ENCODE measurements at regions not wholly inside any gene's neighbourhood (a gene's known extent, or its start where the extent isn't known, plus 50 kb on each side); places are given as distances from the start of the nearest gene placed in this dataset.

GRCh38 chr2:151138507-151138906 is 123.2 kb downstream of the RBM43 start:
- CTCF ChIA-PET, result no interaction called here
- RAD21 ChIA-PET (ENCODE audit: low non-redundant PET in 1 of 2, low total read pairs in 2 of 2, uncharacterized antibody in 2 of 2, unreplicated experiment in 2 of 2), result no interaction called here
- DNase-seq (ENCODE audit: low read depth, low spot score) (no peak), ATAC-seq (no peak)
- no peak overlapping the region for H3K4me3 ChIP-seq (replicated peaks in 1 of 2; ENCODE audit: low read depth in 1 of 2, low read length in 2 of 2)
- H3K9me2 ChIP-seq (ENCODE audit: insufficient read depth), result no peaks in the 10 kb centered on the region
- H3K9me3 ChIP-seq (ENCODE audit: control insufficient read depth in 1 of 2, insufficient read depth in 1 of 2, low read depth in 1 of 2, low read length in 2 of 2), result no peaks in the 10 kb centered on the region
- no peak overlapping the region for H3K27ac ChIP-seq (ENCODE audit: low read depth, low read length)
- no peaks in the 10 kb centered on the region for H3K4me1 ChIP-seq (ENCODE audit: control insufficient read depth in 1 of 2, insufficient read depth in 2 of 2, low read length in 2 of 2)
- no peaks in the 10 kb centered on the region for H3K36me3 ChIP-seq (ENCODE audit: control insufficient read depth in 1 of 2, insufficient read depth in 2 of 2, low read length in 2 of 2)
- no peak overlapping the region for H3K4me2 ChIP-seq (ENCODE audit: low read length)
- POLR2A ChIA-PET, result no interaction called here
- H3K9ac ChIP-seq (ENCODE audit: low read length), result no peak overlapping the region
- H4K20me1 ChIP-seq (ENCODE audit: insufficient read depth), result no peaks in the 10 kb centered on the region
- H3K27me3 ChIP-seq (ENCODE audit: insufficient read depth, low read length), result no peaks in the 10 kb centered on the region
- H2AFZ ChIP-seq (ENCODE audit: low read depth, low read length, poor library complexity, severe bottlenecking), result no peak overlapping the region
- no peaks in the 10 kb centered on the region for H3K79me2 ChIP-seq (ENCODE audit: insufficient read depth, low read length)
- no peak for TF ChIP-seq TCF7L2 (IDR thresholded peaks at IDR 0.05; ENCODE audit: borderline replicate concordance, extremely low read depth, insufficient read depth, insufficient read length)
- TF ChIP-seq, protein P1, sequence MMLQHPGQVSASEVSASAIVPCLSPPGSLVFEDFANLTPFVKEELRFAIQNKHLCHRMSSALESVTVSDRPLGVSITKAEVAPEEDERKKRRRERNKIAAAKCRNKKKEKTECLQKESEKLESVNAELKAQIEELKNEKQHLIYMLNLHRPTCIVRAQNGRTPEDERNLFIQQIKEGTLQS (IDR thresholded peaks at IDR 0.05), result no peak
- TF ChIP-seq FOSL1 (IDR thresholded peaks at IDR 0.05; ENCODE audit: low read depth), result no peak
- no peak for TF ChIP-seq YY1 (IDR thresholded peaks at IDR 0.05; ENCODE audit: extremely low read depth, insufficient replicate concordance, low read depth, low read length)
- TF ChIP-seq EZH2phosphoT487 (IDR thresholded peaks at IDR 0.05; ENCODE audit: borderline replicate concordance), result no peak
- TF ChIP-seq RAD21 (IDR thresholded peaks at IDR 0.05; ENCODE audit: low read depth), result no peak
- TF ChIP-seq JUND (IDR thresholded peaks at IDR 0.05), result no peak
- no peak for TF ChIP-seq EZH2 (IDR thresholded peaks at IDR 0.05)
- no peak for TF ChIP-seq EGR1 (IDR thresholded peaks at IDR 0.05; ENCODE audit: low read depth)
- TF ChIP-seq SP1 (IDR thresholded peaks at IDR 0.05; ENCODE audit: low read depth), result no peak
- TF ChIP-seq SRF (IDR thresholded peaks at IDR 0.05; ENCODE audit: low read depth), result no peak
- no peak for TF ChIP-seq CEBPB (IDR thresholded peaks at IDR 0.05; ENCODE audit: low read depth)
- no peak for TF ChIP-seq CTCF (IDR thresholded peaks at IDR 0.05 in 2 of 3, conservative IDR thresholded peaks at IDR 0.05 in 1 of 3; ENCODE audit: borderline replicate concordance in 1 of 3, insufficient read depth in 1 of 3, low read depth in 2 of 3, low read length in 2 of 3)
- no peak for TF ChIP-seq ZFX (IDR thresholded peaks at IDR 0.05)
- TF ChIP-seq POLR2A (IDR thresholded peaks at IDR 0.05; ENCODE audit: borderline replicate concordance, extremely low read depth, insufficient read depth, insufficient read length), result no peak
- TF ChIP-seq ELF1 (IDR thresholded peaks at IDR 0.05; ENCODE audit: borderline replicate concordance, low read depth), result no peak
- TF ChIP-seq ZNF274 (IDR thresholded peaks at IDR 0.05; ENCODE audit: low read depth, low read length), result no peak
- TF ChIP-seq, protein P2, sequence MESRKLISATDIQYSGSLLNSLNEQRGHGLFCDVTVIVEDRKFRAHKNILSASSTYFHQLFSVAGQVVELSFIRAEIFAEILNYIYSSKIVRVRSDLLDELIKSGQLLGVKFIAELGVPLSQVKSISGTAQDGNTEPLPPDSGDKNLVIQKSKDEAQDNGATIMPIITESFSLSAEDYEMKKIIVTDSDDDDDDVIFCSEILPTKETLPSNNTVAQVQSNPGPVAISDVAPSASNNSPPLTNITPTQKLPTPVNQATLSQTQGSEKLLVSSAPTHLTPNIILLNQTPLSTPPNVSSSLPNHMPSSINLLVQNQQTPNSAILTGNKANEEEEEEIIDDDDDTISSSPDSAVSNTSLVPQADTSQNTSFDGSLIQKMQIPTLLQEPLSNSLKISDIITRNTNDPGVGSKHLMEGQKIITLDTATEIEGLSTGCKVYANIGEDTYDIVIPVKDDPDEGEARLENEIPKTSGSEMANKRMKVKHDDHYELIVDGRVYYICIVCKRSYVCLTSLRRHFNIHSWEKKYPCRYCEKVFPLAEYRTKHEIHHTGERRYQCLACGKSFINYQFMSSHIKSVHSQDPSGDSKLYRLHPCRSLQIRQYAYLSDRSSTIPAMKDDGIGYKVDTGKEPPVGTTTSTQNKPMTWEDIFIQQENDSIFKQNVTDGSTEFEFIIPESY (IDR thresholded peaks at IDR 0.05; ENCODE audit: extremely low read depth, insufficient replicate concordance, low read length), result no peak
- no peak for TF ChIP-seq CBX3 (IDR thresholded peaks at IDR 0.05; ENCODE audit: low read depth)
- intact Hi-C loops (cut with micrococcal nuclease), result no loop called here
- no TSS peak for BruUV-seq (replicated peaks)
